ENCODE measurements at regions not wholly inside any gene's neighbourhood (a gene's known extent, or its start where the extent isn't known, plus 50 kb on each side); places are given as distances from the start of the nearest gene placed in this dataset.

DNA sequence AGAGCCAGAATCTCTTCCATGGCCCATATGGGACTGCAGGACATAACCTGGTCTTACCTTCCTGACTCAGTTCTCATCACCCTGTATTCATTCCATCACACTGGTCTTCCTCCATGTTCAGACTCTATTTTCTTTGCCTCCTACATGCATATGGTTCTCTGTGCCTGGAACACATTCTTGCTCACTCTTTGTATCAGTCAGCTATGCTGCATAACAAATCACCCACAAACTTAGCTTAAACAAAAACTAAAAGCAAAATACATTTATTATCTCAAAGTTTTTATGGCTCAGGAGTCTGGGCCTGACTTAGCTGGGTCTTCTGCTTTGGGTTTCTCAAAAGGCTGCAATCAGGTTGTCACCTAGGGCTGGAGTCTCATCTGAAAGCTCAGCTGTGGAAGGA lies 712.6 kb upstream of the TBX3 start:
- TF ChIP-seq YY1 (IDR thresholded peaks at IDR 0.05; ENCODE audit: insufficient read depth, insufficient read length) (no peak), SUZ12 (IDR thresholded peaks at IDR 0.05; ENCODE audit: extremely low read depth, insufficient read depth, insufficient read length) (no peak), ZNF274 (IDR thresholded peaks at IDR 0.05; ENCODE audit: low read depth, low read length) (no peak)

Data from NT2/D1 (cell line).